Stimulated activated CD8-positive, alpha-beta memory T cell treated with anti-CD3 and anti-CD28 coated beads, Interleukin-12 subunit alpha, Interleukin-12 subunit beta, amount 100 ng/mL, for 1 hour (primary cell): ENCODE measurements at regions not wholly inside any gene's neighbourhood (a gene's known extent, or its start where the extent isn't known, plus 50 kb on each side); places are given as distances from the start of the nearest gene placed in this dataset.

Experiments
- DNase-seq: peaks from one replicate; pipeline ENCODE4 v3.0.0-alpha.2; 2020; ENCODE audit warnings: low read depth

DNA sequence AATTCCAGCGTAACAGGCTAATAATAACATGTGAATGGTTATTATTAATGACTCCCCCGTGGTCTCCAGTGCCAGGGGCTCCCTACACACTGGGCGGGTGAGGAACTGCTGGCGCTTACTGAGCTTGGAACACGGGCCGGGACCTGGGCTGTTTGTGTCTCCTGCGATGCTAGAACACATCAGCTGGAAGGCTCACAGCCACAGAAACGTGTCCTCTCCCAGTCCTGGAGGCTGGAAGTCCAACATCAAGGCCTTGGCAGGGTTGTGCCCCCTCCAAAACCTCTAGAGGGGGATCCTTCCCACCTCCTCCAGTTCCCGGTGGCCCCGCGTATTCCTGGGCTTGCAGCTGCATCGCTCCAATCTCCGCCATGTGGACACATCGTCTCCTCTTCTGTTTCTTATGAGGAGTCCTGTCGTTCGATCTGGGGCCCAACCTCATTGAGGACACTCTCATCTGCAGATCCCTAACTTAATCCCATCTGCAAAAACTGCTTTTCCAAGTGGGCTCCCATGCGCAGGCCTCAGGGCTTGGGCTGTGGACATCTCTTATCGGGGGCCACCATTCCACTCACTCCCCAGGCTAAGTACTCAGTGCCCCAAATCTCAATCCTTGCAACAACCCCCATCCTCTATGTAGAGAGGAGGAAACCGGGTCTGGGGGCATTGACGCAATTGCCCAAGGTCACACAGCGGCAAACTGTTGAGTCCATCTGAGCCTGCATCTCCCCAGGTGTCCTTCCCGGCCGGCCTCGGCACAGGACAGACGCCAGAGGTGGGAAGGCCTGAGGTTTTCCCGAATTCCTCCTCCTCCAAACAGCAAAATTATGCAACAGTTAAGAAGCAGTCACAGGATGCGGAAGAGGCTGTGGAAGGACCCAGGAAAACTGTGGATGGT lies 193.9 kb downstream of the IRF8 start:
- DNase-seq = no peak

DNA sequence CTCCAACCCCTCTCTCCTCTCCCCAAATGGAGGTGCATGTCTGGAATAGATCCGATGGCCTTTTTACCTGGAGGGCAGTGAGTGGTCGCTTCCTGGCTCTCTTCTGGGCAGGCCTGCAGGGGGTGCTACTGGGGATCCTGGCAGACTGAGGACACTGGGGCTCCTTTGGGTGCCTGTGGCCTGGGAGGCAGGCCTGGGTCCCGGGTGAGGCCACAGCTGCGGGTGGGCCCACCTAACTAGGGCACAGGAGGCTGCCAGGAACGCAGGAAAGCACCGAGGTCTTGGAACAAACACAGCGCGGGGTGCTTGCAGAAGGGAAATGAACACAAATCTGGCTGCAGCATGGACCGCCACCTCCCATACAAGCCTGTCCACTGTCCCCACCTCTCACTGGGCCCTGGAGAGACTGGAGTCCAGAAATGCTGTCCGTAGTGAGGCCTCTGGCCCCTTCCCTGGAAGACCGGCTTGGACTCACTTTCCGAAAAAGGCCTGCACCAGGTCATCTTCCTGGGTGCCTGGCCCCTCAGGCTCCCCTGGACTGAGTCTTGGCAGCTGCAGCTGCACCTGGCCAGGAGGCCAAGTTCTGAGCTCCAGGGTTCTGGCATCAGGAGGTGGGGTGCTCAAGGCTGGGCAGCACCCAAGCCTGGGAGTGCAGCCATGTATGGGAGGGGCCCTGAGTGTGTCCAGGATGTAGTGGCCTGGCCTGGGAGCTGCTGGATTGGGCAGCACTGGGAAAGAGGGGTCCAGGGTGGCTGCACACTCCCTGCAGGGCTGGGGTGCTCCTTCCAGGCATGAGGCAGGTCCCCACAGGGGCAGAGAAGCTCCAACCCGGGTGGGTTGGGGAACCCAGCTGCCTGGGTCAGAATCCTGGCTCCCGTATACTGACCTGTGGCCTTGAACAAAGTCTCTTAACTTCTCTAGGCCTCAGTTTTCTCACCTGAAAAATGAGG lies 195.1 kb downstream of the IRF8 start:
- DNase-seq = no peak

DNA sequence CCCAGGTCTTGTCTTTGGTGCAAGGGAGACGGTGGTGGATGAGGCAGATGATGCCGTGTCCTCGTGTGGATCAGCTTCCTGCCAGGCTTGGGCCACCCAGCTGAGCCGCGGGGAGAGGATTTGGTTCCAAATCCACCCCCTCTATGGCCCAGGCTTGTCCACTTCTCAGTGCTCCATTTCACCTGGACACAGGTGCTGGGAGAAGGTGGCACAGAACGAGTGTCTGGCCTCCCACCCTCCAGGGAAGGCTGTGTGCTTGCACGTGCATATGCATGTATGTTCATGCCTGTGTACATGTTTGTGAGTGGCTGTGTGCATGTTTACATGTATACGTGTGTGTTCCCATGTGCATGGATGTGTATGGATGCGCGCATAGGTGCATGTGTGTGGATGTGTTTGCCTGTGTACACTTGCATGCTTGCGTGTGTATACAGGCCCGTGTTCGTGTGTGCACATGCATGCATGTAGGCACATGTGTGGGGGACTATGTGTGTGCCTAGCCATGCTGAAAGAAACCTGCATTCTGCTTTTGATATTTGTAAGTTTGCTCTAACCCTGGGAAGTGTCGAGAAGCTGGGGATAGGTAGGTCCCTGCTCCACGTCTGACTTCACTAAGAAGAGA lies 196.3 kb downstream of the IRF8 start:
- DNase-seq = no peak

DNA sequence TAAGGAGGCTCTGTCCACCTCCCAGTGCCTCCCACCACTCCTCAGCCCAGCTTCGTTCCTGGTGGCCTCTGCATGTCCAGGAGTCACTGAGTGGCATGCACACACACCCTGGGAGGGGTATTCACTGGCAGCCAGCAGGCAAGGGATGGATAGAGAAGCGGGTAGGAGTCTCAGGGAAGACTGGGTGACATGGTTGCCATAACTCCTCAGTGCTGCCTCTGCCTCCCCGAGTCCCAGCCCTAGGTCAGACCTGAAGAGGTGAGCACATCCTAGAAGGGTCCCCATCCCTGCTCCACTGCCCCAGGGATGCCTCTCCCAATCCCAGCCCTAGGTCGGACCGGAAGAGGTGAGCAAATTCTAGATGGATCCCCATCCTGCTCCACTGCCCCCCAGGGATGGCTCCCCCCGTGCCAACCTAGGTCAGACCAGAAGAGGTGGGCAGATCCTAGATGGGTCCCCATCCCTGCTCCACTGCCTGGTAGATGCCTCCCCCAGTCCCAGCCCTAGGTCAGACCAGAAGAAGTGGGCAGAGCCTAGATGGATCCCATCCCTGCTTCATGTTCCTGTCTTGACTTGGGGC lies 197.0 kb downstream of the IRF8 start:
- DNase-seq = no peak

DNA sequence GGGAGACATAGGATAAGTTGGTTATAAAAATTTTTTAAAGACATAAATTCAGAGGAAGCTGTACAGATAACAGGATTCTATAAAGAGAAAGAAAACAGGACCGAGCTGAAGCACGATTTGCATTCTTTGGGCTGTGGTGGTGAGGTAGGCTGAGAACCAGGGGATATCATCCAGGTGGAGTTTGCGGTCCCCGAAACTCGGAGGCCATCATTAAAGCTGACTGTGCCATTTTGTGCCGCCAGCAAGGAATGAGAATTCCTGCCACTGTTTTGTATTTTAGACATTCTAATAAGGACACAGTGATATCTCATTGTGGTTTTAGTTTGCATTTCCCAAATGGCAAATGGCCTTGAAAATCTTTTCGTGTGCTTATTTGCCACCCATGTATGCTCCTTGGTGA lies 197.9 kb downstream of the IRF8 start:
- DNase-seq = no peak

DNA sequence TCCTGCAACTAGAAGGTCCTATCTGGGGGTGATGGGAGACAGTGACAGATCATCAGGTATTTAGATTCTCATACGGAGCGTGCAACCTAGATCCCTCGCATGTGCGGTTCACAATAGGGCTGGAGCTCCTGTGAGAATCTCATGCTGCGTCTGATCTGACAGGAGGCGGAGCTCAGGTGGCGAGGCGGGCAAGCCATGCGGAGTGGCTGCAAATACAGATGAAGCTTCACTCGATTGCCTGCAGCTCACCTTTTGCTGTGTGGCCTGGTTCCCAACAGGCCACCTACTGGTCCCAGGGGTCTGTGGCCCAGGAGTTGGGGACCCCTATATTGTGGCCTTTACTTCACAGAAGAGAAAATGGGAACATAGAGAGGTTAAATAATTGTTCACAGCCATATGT lies 200.4 kb downstream of the IRF8 start:
- no peak for DNase-seq

DNA sequence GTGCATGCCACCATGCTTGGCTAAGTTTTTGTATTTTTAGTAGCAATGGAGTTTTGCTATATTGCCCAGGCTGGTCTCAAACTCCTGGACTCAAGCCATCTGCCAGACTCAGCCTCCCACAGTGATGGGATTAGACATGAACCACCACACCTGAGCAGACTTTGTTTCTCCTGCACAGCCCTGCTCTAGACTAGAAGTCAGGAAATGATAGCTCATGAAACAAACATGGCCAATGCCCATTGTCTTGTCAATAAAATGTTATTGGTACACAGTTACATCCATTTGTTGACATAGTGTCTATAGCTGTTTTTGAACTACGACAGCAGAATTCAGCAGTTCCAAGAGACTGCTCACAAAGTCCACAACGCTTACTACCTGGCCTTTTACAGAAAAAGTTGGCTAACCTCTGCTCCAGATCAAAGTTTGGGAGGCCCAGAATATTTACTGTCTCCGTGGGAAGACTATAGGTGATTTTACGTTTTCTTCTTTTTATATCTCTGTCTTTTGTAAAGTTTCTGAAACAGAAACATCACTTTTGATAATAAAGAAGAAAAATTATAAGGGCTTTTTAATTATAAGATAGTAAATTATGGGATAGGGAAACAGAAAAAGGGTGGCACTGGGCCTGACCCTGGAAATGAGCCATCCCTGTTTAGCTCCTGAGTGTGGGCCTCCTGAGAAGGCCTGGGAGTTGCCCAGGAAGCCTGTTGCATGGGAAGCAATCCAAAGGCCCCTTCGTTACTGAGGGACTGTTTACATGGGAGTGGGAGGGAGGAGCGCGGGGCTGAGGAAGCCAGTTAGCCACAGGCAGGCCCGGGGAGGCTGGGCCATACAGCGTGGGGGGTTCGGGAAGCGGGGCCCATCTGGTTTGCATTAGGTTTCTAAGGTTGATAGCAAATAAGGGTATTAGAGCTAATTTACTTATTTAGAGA lies 201.5 kb downstream of the IRF8 start:
- no peak for DNase-seq

DNA sequence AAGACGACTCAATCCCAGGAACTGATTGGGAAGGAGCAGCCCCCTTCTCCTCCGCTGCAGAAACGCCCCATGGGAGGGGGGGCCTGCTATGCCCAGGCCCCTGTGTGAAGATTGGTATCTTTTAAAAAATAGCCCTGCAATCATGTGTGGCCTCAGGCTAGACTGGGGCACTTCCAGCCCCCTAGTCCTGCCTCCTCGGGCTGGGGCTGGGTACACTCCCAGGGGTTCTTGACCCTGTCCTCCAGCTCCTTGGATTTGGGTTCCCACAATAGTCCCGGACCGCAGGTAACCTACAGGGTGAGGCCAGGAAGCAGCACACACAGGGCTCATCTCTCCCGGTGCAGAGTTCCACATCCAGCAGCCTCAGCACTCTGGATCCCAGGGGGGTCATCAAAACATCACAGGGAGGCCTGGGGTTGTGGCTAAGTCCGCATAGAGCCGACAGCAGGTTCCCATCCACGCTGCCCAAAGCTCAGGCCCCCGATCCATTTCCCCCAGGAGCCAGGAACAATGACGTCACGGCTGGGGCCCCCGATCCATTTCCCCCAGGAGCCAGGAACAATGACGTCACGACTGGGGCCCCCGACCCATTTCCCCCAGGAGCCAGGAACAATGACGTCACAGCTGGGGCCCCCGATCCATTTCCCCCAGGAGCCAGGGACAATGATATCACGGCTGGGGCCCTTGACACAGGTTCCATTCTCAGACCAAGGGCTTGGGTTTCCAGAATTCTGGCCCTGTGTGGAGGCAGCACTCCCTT lies 202.4 kb downstream of the IRF8 start:
- DNase-seq = no peak

DNA sequence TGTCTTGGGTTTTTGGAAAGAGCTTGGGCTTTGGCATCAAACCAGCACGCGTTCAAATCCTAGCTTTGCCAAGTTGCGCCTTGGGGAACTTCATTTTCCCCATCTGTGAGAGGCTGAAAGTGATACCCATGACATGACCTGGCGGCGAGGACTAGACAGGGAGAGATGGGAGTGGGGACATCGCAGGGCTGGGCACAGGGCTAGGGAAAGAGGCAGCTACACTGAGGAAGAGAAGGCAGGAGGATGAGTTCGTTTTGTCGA lies 202.9 kb downstream of the IRF8 start:
- no peak for DNase-seq

DNA sequence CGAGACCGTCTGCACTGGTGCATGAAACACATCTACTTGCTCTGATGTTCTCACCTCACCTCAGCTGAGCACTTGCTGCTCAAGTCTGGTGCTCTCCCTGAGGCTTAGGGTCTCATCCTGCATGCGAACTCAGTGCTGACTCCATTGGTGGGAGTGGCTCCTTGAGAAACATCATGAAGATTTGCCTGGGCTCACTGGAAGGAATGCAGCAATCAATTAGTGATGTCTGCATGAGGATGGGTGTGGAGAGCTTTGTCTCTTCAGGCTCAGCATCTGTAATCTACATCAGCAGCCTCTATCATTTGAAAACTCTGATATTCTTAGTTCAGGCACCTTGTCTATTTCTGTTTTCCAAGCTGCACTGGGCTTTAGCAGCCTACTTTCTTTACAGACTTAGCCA lies 204.4 kb downstream of the IRF8 start:
- no peak for DNase-seq

DNA sequence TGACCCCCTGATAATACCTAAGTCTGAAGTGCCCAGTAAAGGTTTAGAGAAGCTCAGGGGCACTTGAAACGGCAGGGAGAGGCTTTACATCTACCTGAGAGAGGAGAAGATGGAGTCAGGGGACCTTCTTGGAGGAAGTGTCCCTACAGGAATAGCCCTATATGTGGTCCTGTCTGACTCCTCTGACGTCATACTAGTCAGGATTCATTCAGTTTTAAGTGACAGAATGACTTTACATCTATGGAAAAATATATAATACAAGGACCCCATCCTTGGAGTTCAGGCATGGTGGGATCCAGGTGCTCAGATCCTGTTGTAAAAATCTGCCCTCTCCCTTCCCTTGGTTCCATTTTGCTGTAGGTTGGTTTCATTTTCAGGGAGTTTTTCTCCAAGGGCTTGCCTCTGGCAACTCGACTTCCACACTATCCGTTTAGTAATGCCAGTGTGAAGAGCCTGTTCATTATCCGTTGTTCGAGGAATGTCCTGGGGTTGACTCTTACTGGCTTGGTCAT lies 205.6 kb downstream of the IRF8 start:
- DNase-seq = no peak

DNA sequence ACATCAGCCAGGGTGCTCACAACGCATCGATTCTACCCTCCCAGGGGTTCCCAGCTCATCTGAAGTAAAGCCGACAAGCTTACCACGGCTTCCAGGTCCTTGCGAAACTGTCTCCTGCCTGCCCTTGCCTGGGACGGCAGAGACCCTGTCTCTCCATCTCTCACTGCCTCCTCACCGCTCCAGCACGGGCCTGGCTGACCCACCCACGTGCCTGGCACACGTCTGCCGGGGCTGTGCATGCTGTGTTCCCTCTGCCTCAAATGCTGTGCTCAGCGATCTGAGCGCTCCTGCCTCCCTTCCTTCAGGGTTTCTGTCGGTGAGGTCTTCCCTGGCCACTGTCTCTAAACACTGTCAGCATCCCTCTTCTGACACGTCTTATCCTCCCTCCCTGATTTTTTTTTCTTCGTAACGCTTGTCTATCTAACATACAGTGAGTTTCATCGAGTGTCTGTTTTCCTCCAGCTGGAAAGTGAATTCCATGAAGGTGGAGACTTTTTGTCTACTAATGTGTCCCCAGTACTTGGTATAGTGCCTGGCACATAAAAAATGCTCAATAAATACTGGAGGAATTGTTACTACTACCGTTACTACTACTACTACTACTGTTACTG lies 208.4 kb downstream of the IRF8 start:
- no peak for DNase-seq

DNA sequence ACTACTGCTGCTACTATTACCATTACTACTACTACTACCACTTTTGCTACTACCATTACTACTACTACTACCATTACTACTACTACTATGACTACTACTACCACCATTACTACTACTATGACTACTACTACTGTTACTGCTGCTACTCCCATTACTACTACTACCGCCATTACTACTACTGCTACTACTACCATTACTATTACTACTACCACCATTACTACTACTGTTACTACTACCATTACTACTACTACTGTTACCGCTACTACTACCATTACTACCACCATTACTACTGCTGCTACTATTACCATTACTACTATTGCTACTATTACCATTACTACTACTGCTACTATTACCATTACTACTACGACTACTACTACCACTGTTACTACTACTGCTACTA lies 209.1 kb downstream of the IRF8 start:
- DNase-seq = no peak

DNA sequence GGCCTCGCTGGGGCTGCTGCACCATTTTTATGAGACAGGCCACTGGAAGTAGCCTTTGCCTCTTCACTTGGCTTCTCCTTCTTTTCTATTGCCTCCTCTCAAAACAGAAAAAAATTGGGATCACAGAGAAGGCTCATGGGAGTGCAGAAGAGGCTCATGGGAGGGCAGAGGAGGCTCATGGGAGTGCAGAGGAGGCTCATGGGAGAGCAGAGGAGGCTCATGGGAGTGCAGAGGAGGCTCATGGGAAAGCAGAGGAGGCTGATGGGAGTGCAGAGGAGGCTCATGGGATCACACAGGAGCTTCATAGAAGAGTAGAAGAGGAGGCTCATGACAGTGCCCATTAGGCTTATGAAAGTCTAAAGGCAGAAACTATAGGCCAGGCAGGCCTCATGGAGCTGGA lies 211.2 kb downstream of the IRF8 start:
- no peak for DNase-seq

DNA sequence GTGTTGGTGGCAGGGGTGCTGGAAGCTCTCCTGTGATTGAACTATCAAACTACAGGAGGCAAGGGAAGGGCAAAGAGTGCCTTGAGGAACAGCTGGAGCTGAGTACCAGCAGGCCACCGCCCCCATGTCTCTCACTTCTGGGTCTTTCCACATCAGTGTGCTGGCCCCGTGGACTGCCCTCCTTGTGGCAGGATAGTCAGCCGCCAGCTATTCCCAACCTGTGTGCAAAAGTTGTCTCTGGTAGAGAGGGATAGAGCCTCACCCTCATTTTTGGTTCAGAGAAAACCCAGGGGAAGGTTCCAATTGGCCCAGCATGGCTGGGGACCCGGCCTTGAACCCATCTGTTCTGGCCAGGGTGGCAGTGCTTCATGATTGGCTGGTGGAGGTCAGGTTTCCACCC lies 211.8 kb downstream of the IRF8 start:
- no peak for DNase-seq

DNA sequence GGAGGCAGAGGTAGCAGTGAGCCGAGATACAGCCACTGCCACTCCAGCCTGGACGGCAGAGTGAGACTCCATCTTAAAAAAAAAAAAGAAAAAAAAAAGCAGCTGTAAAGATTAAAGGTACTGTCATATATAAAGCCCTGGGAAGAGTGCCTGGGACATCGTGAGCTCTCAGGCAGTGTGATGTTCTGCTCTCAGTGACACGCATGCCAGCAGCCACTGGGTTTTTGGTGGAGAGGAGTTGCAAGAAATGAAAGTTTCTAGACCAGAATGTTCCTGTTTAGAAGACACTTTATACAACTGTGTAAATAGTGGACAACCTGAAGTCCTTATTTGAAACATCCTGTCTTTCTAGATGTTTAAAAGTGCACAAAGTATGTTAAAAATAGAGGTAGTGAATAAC lies 213.2 kb downstream of the IRF8 start:
- DNase-seq = no peak

DNA sequence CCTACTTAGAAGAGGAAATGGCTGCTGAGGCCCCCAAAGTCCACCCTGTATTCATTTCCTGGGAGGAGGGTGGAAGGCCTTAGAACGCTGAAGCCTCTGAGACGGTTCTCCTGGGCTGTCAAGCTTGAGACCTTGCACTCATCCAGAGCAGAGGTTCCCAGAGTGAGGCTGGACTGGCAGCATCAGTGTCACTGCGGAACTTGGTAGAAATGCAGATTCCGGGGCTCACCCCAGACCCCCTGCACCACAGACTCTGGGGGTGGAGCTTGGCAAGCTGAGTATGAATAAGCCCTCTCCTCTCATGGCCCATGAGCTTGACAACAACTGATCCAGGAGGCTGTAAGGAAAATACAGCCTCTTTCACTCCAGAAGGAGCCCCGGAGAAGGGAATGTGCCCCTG lies 218.3 kb downstream of the IRF8 start:
- DNase-seq = no peak

DNA sequence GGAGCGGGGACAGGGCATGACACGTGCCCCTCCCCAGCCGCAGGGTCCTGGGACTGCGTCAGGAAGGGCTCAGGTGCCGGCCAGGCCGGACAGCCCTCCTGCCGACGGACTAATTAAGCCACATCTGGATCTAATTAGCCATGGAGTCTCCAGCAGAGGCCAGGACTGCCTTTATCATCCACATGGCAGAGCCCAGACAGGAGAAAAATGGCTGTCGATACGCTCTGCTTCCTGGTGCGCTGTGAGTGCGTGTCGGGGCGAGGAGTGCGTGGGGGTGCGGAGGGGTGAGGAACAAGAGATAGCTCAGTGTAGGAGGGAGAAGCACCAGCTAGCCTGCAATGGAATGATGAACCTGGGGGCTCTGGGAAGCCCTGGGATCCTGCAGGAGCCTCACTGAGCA lies 218.8 kb downstream of the IRF8 start:
- DNase-seq = no peak

DNA sequence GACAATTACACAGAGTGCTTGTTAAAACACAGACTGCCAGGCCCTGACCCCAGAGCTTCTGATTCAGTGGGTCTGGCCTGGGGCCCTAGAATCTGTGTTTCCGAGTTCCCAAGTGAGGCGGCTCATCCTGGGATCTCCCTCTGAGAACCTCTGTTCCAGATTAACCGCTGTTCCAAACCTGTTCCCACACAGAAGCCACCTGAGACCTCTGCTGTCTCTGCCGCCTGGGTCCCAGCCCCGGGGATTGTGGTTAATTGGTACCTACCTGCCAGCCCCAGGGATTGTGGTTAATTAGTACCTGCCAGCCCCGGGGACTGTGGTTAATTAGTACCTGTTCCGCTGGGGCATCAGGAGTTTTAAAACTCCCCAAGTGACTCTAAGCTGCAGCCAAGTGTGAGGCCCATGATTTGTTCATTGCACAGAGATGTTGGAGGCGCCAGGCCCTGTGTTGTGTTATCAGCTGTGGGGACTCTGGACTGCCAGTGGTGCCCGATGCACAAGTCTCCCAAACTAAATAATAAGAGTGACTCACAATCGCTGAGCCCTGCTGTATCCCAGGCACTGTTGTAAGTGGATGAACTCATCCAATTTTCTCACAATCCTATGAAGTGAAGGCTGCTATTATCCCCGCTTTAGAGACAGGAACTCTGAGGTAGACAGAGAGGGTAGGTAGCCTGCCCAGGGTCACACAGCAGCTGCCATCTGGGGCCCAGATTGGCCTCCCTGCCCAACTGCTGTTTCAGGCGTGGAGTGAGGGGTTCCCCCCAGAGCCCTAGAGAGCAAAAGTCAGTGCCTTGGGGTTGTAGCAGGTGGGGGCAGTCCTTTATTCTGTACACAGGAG lies 219.7 kb downstream of the IRF8 start:
- DNase-seq = no peak
